Keratinocyte (primary cell): ENCODE measurements at regions not wholly inside any gene's neighbourhood (a gene's known extent, or its start where the extent isn't known, plus 50 kb on each side); places are given as distances from the start of the nearest gene placed in this dataset.

Source experiments
- DNase-seq: peaks from one replicate; pipeline ENCODE4 v3.0.0-alpha.2; 2011; ENCODE audit warnings: low read depth, missing footprints, low spot score
- FAIRE-seq: peaks from 2 replicates; lab custom pipeline; 2011; peaks lifted over from hg19 to GRCh38; lab: Jason Lieb, UNC
- H2AFZ ChIP-seq: 2 replicates; pipeline ENCODE4 v1.6.0; 2012; ENCODE audit warnings: low read length, control low read depth, inconsistent platforms; ENCODE audit not compliant: control insufficient read depth
- H3K27ac ChIP-seq: 2 replicates; pipeline ENCODE4 v1.5.1; 2011; ENCODE audit warnings: low read length; ENCODE audit not compliant: control insufficient read depth, insufficient read depth
- H3K27me3 ChIP-seq: 3 replicates; pipeline ENCODE4 v1.6.0; 2011; ENCODE audit warnings: low read length; ENCODE audit not compliant: control insufficient read depth, insufficient read depth; ENCODE audit errors: extremely low read depth
- H3K36me3 ChIP-seq, 2 experiments: 2 replicates in 1 of 2; 3 replicates in 1 of 2; pipeline ENCODE4 v1.5.1; 2011; ENCODE audit warnings: low read length in 2 of 2, mild to moderate bottlenecking in 1 of 2; ENCODE audit not compliant: control insufficient read depth in 2 of 2, insufficient read depth in 2 of 2; ENCODE audit errors: extremely low read depth in 1 of 2
- H3K4me1 ChIP-seq: 3 replicates; pipeline ENCODE4 v1.5.1; 2011; ENCODE audit warnings: low read length; ENCODE audit not compliant: control insufficient read depth, insufficient read depth; ENCODE audit errors: extremely low read depth
- H3K4me2 ChIP-seq: 3 replicates; pipeline ENCODE4 v1.6.0; 2011; ENCODE audit warnings: low read depth, low read length; ENCODE audit not compliant: control insufficient read depth, insufficient read depth; ENCODE audit errors: extremely low read depth
- H3K4me3 ChIP-seq, 3 experiments: fragments of 200-600 bp in 1 of 3; sonication (generic) in 1 of 3; 2 replicates in 2 of 3; 3 replicates in 1 of 3; pipeline ENCODE4 v1.5.1; 2011 to 2016; ENCODE audit warnings: low read length in 3 of 3, mild to moderate bottlenecking in 3 of 3, control low read depth in 2 of 3, inconsistent platforms in 1 of 3, low read depth in 1 of 3, mixed read lengths in 1 of 3, mixed run types in 1 of 3, moderate library complexity in 1 of 3; ENCODE audit not compliant: control insufficient read depth in 2 of 3, insufficient read depth in 2 of 3; ENCODE audit errors: extremely low read depth in 1 of 3
- H3K79me2 ChIP-seq: 2 replicates; pipeline ENCODE4 v1.6.0; 2012; ENCODE audit warnings: low read length; ENCODE audit not compliant: control insufficient read depth, insufficient read depth
- H3K9ac ChIP-seq: 3 replicates; pipeline ENCODE4 v1.6.0; 2011; ENCODE audit warnings: low read length; ENCODE audit not compliant: control insufficient read depth, insufficient read depth; ENCODE audit errors: extremely low read depth
- H3K9me1 ChIP-seq: 3 replicates; pipeline ENCODE4 v1.6.0; 2011; ENCODE audit warnings: low read length; ENCODE audit not compliant: control insufficient read depth, insufficient read depth; ENCODE audit errors: extremely low read depth
- H3K9me3 ChIP-seq: 2 replicates; pipeline ENCODE4 v1.5.1; 2012; ENCODE audit warnings: low read depth, low read length; ENCODE audit not compliant: control insufficient read depth
- H4K20me1 ChIP-seq: 3 replicates; pipeline ENCODE4 v1.6.0; 2011; ENCODE audit warnings: low read length; ENCODE audit not compliant: control insufficient read depth, insufficient read depth; ENCODE audit errors: extremely low read depth
- CTCF ChIP-seq, 3 experiments: IDR thresholded peaks in 1 of 3; conservative IDR thresholded peaks in 1 of 3; optimal IDR thresholded peaks in 1 of 3; 2 replicates in 2 of 3; 3 replicates in 1 of 3; pipeline versions ENCODE3 to v1.5.1; 2011; ENCODE audit warnings: low read length in 3 of 3, mild to moderate bottlenecking in 3 of 3, moderate library complexity in 2 of 3, control low read depth in 1 of 3, inconsistent platforms in 1 of 3; ENCODE audit not compliant: insufficient read depth in 2 of 3; ENCODE audit errors: extremely low read depth in 1 of 3
- EZH2 ChIP-seq: IDR thresholded peaks from one replicate; pipeline ENCODE4 v1.6.1; 2012; ENCODE audit warnings: inconsistent platforms, mild to moderate bottlenecking, low read length, moderate library complexity
- dilution Hi-C: fragments of 300-500 bp; cut with MboI; formaldehyde crosslinking; loops from one replicate; pipeline ENCODE4 v1.7.0; 2020; ENCODE audit warnings: low sequenced_read_pairs; ENCODE audit not compliant: extremely low pct_ligation_motif_present

- FAIRE-seq: no peak
- no peak overlapping the region for H2AFZ ChIP-seq
- TF ChIP-seq EZH2 (no peak), CTCF (optimal IDR thresholded peaks at IDR 0.05 in 1 of 3, IDR thresholded peaks at IDR 0.05 in 1 of 3, conservative IDR thresholded peaks at IDR 0.05 in 1 of 3; ENCODE audit: extremely low read depth in 1 of 3, insufficient read depth in 2 of 3, low read length in 3 of 3) (no peak)
Measured at GRCh38 chr4:133513901-133514300, 364.8 kb downstream of the PCDH10 start.

GRCh38 chr4:133498149-133498548 is 349.1 kb downstream of the PCDH10 start:
- H3K9me3 ChIP-seq: no peaks in the 10 kb centered on the region
- no peak overlapping the region for H3K27ac ChIP-seq
- TF ChIP-seq CTCF (optimal IDR thresholded peaks at IDR 0.05 in 1 of 3, IDR thresholded peaks at IDR 0.05 in 1 of 3, conservative IDR thresholded peaks at IDR 0.05 in 1 of 3; ENCODE audit: extremely low read depth in 1 of 3, insufficient read depth in 2 of 3, low read length in 3 of 3) (no peak), EZH2 (no peak)
- dilution Hi-C loops: no loop called here
- no peaks in the 10 kb centered on the region for H4K20me1 ChIP-seq
- H3K9ac ChIP-seq: no peak overlapping the region
- no peaks in the 10 kb centered on the region for H3K4me1 ChIP-seq
- no peaks in the 10 kb centered on the region for H3K36me3 ChIP-seq
- no peaks in the 10 kb centered on the region for H3K9me1 ChIP-seq
- no peaks in the 10 kb centered on the region for H3K27me3 ChIP-seq
- H2AFZ ChIP-seq: no peak overlapping the region
- H3K79me2 ChIP-seq: no peaks in the 10 kb centered on the region
- H3K4me3 ChIP-seq: no peak overlapping the region
- H3K4me2 ChIP-seq: no peak overlapping the region
- FAIRE-seq: no peak
- DNase-seq: no peak

More at GRCh38 chr4:133513901-133514300, 364.8 kb downstream of the PCDH10 start:
- H3K4me3 ChIP-seq: no peak overlapping the region
- DNase-seq: no peak
- no peaks in the 10 kb centered on the region for H4K20me1 ChIP-seq
- H3K9me3 ChIP-seq: no peaks in the 10 kb centered on the region
- H3K27me3 ChIP-seq: no peaks in the 10 kb centered on the region
- no peaks in the 10 kb centered on the region for H3K79me2 ChIP-seq
- no peak overlapping the region for H3K9ac ChIP-seq
- dilution Hi-C loops: no loop called here
- no peak overlapping the region for H3K4me2 ChIP-seq
- H3K9me1 ChIP-seq: no peaks in the 10 kb centered on the region
- no peak overlapping the region for H3K27ac ChIP-seq
- no peaks in the 10 kb centered on the region for H3K4me1 ChIP-seq
- no peaks in the 10 kb centered on the region for H3K36me3 ChIP-seq
